GM23338 (cell line): ENCODE measurements at regions not wholly inside any gene's neighbourhood (a gene's known extent, or its start where the extent isn't known, plus 50 kb on each side); places are given as distances from the start of the nearest gene placed in this dataset.

ENCODE experiments used
- ATAC-seq: fragments of 200-7000 bp; cut with Tn5 transposase; 3 replicates; pipeline ENCODE4 v1.9.1; 2020
- DNase-seq: peaks from one replicate; pipeline ENCODE4 v3.0.0-alpha.2; 2015; ENCODE audit warnings: low spot score
- H2AFZ ChIP-seq: fragments of 200-600 bp; sonication (generic); 2 replicates; pipeline ENCODE4 v1.8.0; 2016; ENCODE audit warnings: antibody characterized with exemption, mild to moderate bottlenecking, moderate library complexity
- H3F3A ChIP-seq: fragments of 200-600 bp; sonication (generic); replicated peaks from 2 replicates; pipeline ENCODE4 v1.8.0; 2017; ENCODE audit warnings: antibody characterized with exemption, mixed run types, low read depth
- H3K27ac ChIP-seq: fragments of 200-600 bp; sonication (generic); 2 replicates; pipeline ENCODE4 v1.6.1; 2016; ENCODE audit warnings: low read depth
- H3K27me3 ChIP-seq: fragments of 200-600 bp; sonication (generic); 2 replicates; pipeline ENCODE4 v1.8.0; 2016; ENCODE audit warnings: mild to moderate bottlenecking, mixed run types, moderate library complexity; ENCODE audit not compliant: insufficient read depth
- H3K36me3 ChIP-seq: fragments of 200-600 bp; sonication (generic); 2 replicates; pipeline ENCODE4 v1.8.0; 2016; ENCODE audit warnings: mild to moderate bottlenecking; ENCODE audit not compliant: insufficient read depth
- H3K4me1 ChIP-seq: fragments of 200-600 bp; sonication (generic); 2 replicates; pipeline ENCODE4 v1.8.0; 2016; ENCODE audit warnings: mild to moderate bottlenecking, moderate library complexity; ENCODE audit not compliant: insufficient read depth
- H3K4me2 ChIP-seq: fragments of 200-600 bp; sonication (generic); 2 replicates; pipeline ENCODE4 v1.7.1; 2017; ENCODE audit warnings: mixed run types
- H3K4me3 ChIP-seq: fragments of 200-600 bp; sonication (generic); 2 replicates; pipeline ENCODE4 v1.6.1; 2016; ENCODE audit warnings: mixed run types
- H3K79me2 ChIP-seq: fragments of 200-600 bp; sonication (generic); replicated peaks from 2 replicates; pipeline ENCODE4 v1.8.0; 2017; ENCODE audit warnings: mild to moderate bottlenecking; ENCODE audit not compliant: insufficient read depth
- H3K9me2 ChIP-seq: fragments of 200-600 bp; sonication (generic); 2 replicates; pipeline ENCODE4 v1.8.0; 2017; ENCODE audit not compliant: insufficient read depth
- H4K20me1 ChIP-seq: fragments of 200-600 bp; sonication (generic); replicated peaks from 2 replicates; pipeline ENCODE4 v1.8.0; 2017; ENCODE audit warnings: mild to moderate bottlenecking; ENCODE audit not compliant: insufficient read depth
- H3K27ac Mint-ChIP-seq: 2 replicates; pipeline ENCODE4 v1.8.0; 2020; ENCODE audit warnings: inconsistent platforms, mild to moderate bottlenecking, moderate library complexity, mixed read lengths
- H3K27me3 Mint-ChIP-seq: 3 replicates; pipeline ENCODE4 v1.8.0; 2022; ENCODE audit warnings: low read depth, mild to moderate bottlenecking, moderate library complexity, mixed read lengths, inconsistent platforms; ENCODE audit not compliant: insufficient read depth, poor library complexity
- H3K36me3 Mint-ChIP-seq: 3 replicates; pipeline ENCODE4 v1.8.0; 2021; ENCODE audit warnings: low read depth, mild to moderate bottlenecking, inconsistent platforms, moderate library complexity, mixed read lengths
- H3K4me1 Mint-ChIP-seq: 3 replicates; pipeline ENCODE4 v1.8.0; 2020; ENCODE audit warnings: mild to moderate bottlenecking, inconsistent platforms, mixed read lengths
- H3K4me3 Mint-ChIP-seq: 3 replicates; pipeline ENCODE4 v1.8.0; 2021; ENCODE audit warnings: moderate library complexity, mild to moderate bottlenecking, inconsistent platforms, mixed read lengths
- H3K9me3 Mint-ChIP-seq: 3 replicates; pipeline ENCODE4 v1.8.0; 2020; ENCODE audit warnings: moderate library complexity, mild to moderate bottlenecking, inconsistent platforms, mixed read lengths
- CREB1 ChIP-seq: fragments of 250-450 bp; sonication (Bioruptor Pico); IDR thresholded peaks from 2 replicates; pipeline ENCODE4 v1.5.0; 2020; ENCODE audit warnings: low read depth, mild to moderate bottlenecking, moderate library complexity
- CTCF ChIP-seq, 2 experiments: fragments of 200-600 bp in 1 of 2; sonication (generic) in 1 of 2; conservative IDR thresholded peaks; 2 replicates each; pipeline versions ENCODE4 v1.5.1 to v1.6.1; 2016 to 2017; ENCODE audit warnings: antibody characterized with exemption in 2 of 2, low read depth in 2 of 2, mild to moderate bottlenecking in 2 of 2, moderate library complexity in 1 of 2
- EZH2 ChIP-seq: fragments of 200-600 bp; sonication (generic); IDR thresholded peaks from one replicate; pipeline ENCODE4 v1.8.0; 2017; ENCODE audit warnings: antibody characterized with exemption, mild to moderate bottlenecking, low read depth; ENCODE audit not compliant: unreplicated experiment
- EZH2phosphoT487 ChIP-seq: fragments of 200-600 bp; sonication (generic); IDR thresholded peaks from one replicate; pipeline ENCODE4 v1.8.1; 2018; ENCODE audit warnings: antibody characterized with exemption; ENCODE audit not compliant: unreplicated experiment
- JUNB ChIP-seq: IDR thresholded peaks from one replicate; pipeline ENCODE4 v1.6.1; 2016; ENCODE audit warnings: antibody characterized with exemption; ENCODE audit not compliant: unreplicated experiment
- NANOG ChIP-seq: IDR thresholded peaks from 2 replicates; pipeline ENCODE4 v1.6.1; 2016; ENCODE audit warnings: antibody characterized with exemption, borderline replicate concordance
- POLR2AphosphoS5 ChIP-seq: IDR thresholded peaks from 2 replicates; pipeline ENCODE4 v1.6.1; 2016; ENCODE audit warnings: antibody characterized with exemption, low read depth
- REST ChIP-seq: IDR thresholded peaks from one replicate; pipeline ENCODE4 v1.6.1; 2018; ENCODE audit warnings: antibody characterized with exemption; ENCODE audit not compliant: unreplicated experiment
- STAT1 ChIP-seq: IDR thresholded peaks from one replicate; pipeline ENCODE4 v1.6.1; 2016; ENCODE audit warnings: antibody characterized with exemption; ENCODE audit not compliant: unreplicated experiment
- ZNF114 ChIP-seq: fragments of 250-450 bp; sonication (Bioruptor Pico); IDR thresholded peaks from 2 replicates; pipeline ENCODE4 v1.5.0; 2020; ENCODE audit warnings: mild to moderate bottlenecking, moderate library complexity
- ZNF331 ChIP-seq: fragments of 250-450 bp; sonication (Bioruptor Pico); IDR thresholded peaks from 2 replicates; pipeline ENCODE4 v1.5.0; 2020; ENCODE audit warnings: low read depth, mild to moderate bottlenecking, moderate library complexity
- ZNF462 ChIP-seq: fragments of 250-450 bp; sonication (Bioruptor Pico); IDR thresholded peaks from 2 replicates; pipeline ENCODE4 v1.5.0; 2020; ENCODE audit warnings: mild to moderate bottlenecking, moderate library complexity

- no peak for DNase-seq
- Histone ChIP-seq H3K79me2 (no peaks in the 10 kb centered on the region), H2AFZ (peak overlapping the region; percentile 57; the same call in 1 of the 2 replicates)
Observed at GRCh38 chr22:27377501-27378295, 423.9 kb downstream of the MN1 start.

More at GRCh38 chr22:27377501-27378295, 423.9 kb downstream of the MN1 start:
- Mint-ChIP-seq H3K27ac (no peak overlapping the region), H3K27me3 (peaks cover 7% of the 10 kb centered on the region), H3K4me1 (peaks cover 25% of the 10 kb centered on the region), H3K4me3 (no peak overlapping the region), H3K9me3 (peaks cover 3% of the 10 kb centered on the region; the same call in 1 of the 3 replicates), H3K36me3 (no peaks in the 10 kb centered on the region)
- no peaks in the 10 kb centered on the region for H3F3A ChIP-seq
- no peak for ATAC-seq
- no peak overlapping the region for H3K4me2 ChIP-seq
- no peak overlapping the region for H3K27ac ChIP-seq
- no peak overlapping the region for H3K4me3 ChIP-seq
- H3K27me3 ChIP-seq: no peaks in the 10 kb centered on the region
- H4K20me1 ChIP-seq: no peaks in the 10 kb centered on the region
- no peaks in the 10 kb centered on the region for H3K9me2 ChIP-seq
- TF ChIP-seq ZNF114 (CRISPR knock-in tag) (no peak), REST (no peak), CTCF (conservative IDR thresholded peaks at IDR 0.05; ENCODE audit: low read depth in 2 of 2) (no peak), NANOG (no peak), ZNF331 (CRISPR knock-in tag) (no peak), ZNF462 (no peak), POLR2AphosphoS5 (no peak), EZH2phosphoT487 (no peak), JUNB (no peak), STAT1 (no peak), EZH2 (no peak), CREB1 (no peak)
- no peaks in the 10 kb centered on the region for H3K36me3 ChIP-seq
- peaks cover 6% of the 10 kb centered on the region; the same call in 1 of the 2 replicates for H3K4me1 ChIP-seq
